ENCODE measurements at regions not wholly inside any gene's neighbourhood (a gene's known extent, or its start where the extent isn't known, plus 50 kb on each side); places are given as distances from the start of the nearest gene placed in this dataset.

- no peaks in the 10 kb centered on the region for H3K27me3 ChIP-seq (ENCODE audit: control insufficient read depth in 1 of 2, insufficient read depth in 2 of 2, low read length in 2 of 2)
- intact Hi-C loops (cut with DNase I, micrococcal nuclease) = no loop called here
- Mint-ChIP-seq H3K27me3 (no peaks in the 10 kb centered on the region), H3K36me3 (ENCODE audit: low read depth) (peaks cover 97% of the 10 kb centered on the region), H3K4me3 (no peak overlapping the region), H3K9me3 (peaks cover 18% of the 10 kb centered on the region), H3K4me1 (ENCODE audit: low read depth) (no peaks in the 10 kb centered on the region), H3K27ac (no peak overlapping the region)
- ATAC-seq (ENCODE audit: poor library complexity) (no peak), DNase-seq (no peak)
- H3K4me1 ChIP-seq (ENCODE audit: insufficient read depth, low read length) = no peaks in the 10 kb centered on the region
- H3K36me3 ChIP-seq (ENCODE audit: insufficient read depth, low read length) = peaks cover 3% of the 10 kb centered on the region
- H3K27ac ChIP-seq (ENCODE audit: low read depth in 1 of 2, low read length in 2 of 2) = no peak overlapping the region
- TF ChIP-seq, protein P1, sequence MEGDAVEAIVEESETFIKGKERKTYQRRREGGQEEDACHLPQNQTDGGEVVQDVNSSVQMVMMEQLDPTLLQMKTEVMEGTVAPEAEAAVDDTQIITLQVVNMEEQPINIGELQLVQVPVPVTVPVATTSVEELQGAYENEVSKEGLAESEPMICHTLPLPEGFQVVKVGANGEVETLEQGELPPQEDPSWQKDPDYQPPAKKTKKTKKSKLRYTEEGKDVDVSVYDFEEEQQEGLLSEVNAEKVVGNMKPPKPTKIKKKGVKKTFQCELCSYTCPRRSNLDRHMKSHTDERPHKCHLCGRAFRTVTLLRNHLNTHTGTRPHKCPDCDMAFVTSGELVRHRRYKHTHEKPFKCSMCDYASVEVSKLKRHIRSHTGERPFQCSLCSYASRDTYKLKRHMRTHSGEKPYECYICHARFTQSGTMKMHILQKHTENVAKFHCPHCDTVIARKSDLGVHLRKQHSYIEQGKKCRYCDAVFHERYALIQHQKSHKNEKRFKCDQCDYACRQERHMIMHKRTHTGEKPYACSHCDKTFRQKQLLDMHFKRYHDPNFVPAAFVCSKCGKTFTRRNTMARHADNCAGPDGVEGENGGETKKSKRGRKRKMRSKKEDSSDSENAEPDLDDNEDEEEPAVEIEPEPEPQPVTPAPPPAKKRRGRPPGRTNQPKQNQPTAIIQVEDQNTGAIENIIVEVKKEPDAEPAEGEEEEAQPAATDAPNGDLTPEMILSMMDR (IDR thresholded peaks at IDR 0.05) = no peak
- H3K4me3 ChIP-seq (ENCODE audit: low read length) = no peak overlapping the region
- POLR2A ChIA-PET = no interaction called here
- H3K9me3 ChIP-seq (ENCODE audit: control insufficient read depth in 1 of 2, insufficient read depth in 1 of 2, low read length in 2 of 2) = peaks cover 13 to 29% of the 10 kb centered on the region in 2 experiments
- CTCF ChIA-PET = no interaction called here
Observed at GRCh38 chr4:123052007-123052406, 129.6 kb upstream of the NUDT6 start.

- ATAC-seq (ENCODE audit: poor library complexity) = no peak
- Mint-ChIP-seq H3K36me3 (ENCODE audit: low read depth) (peaks cover 89% of the 10 kb centered on the region), H3K4me3 (no peak overlapping the region), H3K9me3 (peaks cover 9% of the 10 kb centered on the region), H3K27ac (no peak overlapping the region), H3K27me3 (no peaks in the 10 kb centered on the region), H3K4me1 (ENCODE audit: low read depth) (no peaks in the 10 kb centered on the region)
- intact Hi-C loops (cut with DNase I, micrococcal nuclease) = no loop called here
- H3K9me3 ChIP-seq (ENCODE audit: control insufficient read depth in 1 of 2, insufficient read depth in 1 of 2, low read length in 2 of 2) = peaks cover 12% of the 10 kb centered on the region in 2 experiments
- no peak overlapping the region for H3K4me3 ChIP-seq (ENCODE audit: low read length)
- H3K4me1 ChIP-seq (ENCODE audit: insufficient read depth, low read length) = no peaks in the 10 kb centered on the region
- no peak overlapping the region for H3K27ac ChIP-seq (ENCODE audit: low read depth in 1 of 2, low read length in 2 of 2)
- CTCF ChIA-PET = no interaction called here
- H3K36me3 ChIP-seq (ENCODE audit: insufficient read depth, low read length) = peaks cover 4% of the 10 kb centered on the region
- DNase-seq = no peak
- H3K27me3 ChIP-seq (ENCODE audit: control insufficient read depth in 1 of 2, insufficient read depth in 2 of 2, low read length in 2 of 2) = no peaks in the 10 kb centered on the region
- TF ChIP-seq, protein P1 (IDR thresholded peaks at IDR 0.05) = no peak
- POLR2A ChIA-PET = no interaction called here
Observed at GRCh38 chr4:123055943-123056342, 133.5 kb upstream of the NUDT6 start.

DNA sequence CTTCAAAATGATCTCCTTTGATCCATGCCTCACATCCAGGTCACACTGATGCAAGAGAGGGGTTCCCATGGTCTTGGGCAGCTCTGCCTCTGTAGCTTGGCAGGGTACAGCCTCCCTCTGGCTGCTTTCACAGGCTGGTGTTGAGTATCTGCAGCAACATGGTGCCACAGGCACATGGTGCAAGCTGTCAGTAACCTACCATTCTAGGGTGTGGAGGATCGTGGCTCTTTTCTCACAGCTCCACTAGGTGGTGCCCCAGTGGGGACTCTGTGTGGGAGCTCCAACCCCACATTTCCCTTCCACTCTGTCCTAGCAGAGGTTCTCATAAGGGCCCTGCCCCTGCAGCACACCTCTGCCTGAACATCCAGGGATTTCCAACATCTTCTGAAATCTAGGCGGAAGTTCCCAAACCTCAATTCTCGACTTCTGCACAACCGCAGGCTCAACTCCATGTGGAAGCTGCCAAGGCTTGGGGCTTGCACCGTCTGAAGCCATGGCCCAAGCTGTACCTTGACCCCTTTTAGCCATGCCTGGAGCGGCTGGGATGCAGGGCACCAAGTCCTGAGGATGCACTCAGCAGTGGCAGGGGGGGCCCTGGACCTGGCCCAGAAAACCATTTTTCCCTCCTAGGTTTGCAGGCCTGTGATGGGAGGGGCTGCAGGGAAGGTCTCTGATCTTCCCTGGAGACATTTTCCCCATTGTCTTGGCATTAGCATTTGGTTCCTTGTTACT is 137.8 kb upstream of the NUDT6 start:
- H3K36me3 ChIP-seq (ENCODE audit: insufficient read depth, low read length) = peaks cover 4% of the 10 kb centered on the region
- Mint-ChIP-seq H3K27me3 (no peaks in the 10 kb centered on the region), H3K27ac (no peak overlapping the region), H3K4me1 (ENCODE audit: low read depth) (no peaks in the 10 kb centered on the region), H3K9me3 (peaks cover 2% of the 10 kb centered on the region), H3K36me3 (ENCODE audit: low read depth) (peaks cover 65% of the 10 kb centered on the region), H3K4me3 (no peak overlapping the region)
- H3K9me3 ChIP-seq (ENCODE audit: control insufficient read depth in 1 of 2, insufficient read depth in 1 of 2, low read length in 2 of 2) = peaks cover 0 to 5% of the 10 kb centered on the region in 2 experiments
- ChIA-PET POLR2A (no interaction called here), CTCF (no interaction called here)
- ATAC-seq (ENCODE audit: poor library complexity) = no peak
- H3K27ac ChIP-seq (ENCODE audit: low read depth in 1 of 2, low read length in 2 of 2) = no peak overlapping the region
- no peaks in the 10 kb centered on the region for H3K4me1 ChIP-seq (ENCODE audit: insufficient read depth, low read length)
- TF ChIP-seq, protein P1 (IDR thresholded peaks at IDR 0.05) = no peak
- H3K4me3 ChIP-seq (ENCODE audit: low read length) = no peak overlapping the region
- no peaks in the 10 kb centered on the region for H3K27me3 ChIP-seq (ENCODE audit: control insufficient read depth in 1 of 2, insufficient read depth in 2 of 2, low read length in 2 of 2)
- intact Hi-C loops (cut with DNase I, micrococcal nuclease) = no loop called here
- DNase-seq = no peak
